VCaP (cell line): ENCODE measurements at regions not wholly inside any gene's neighbourhood (a gene's known extent, or its start where the extent isn't known, plus 50 kb on each side); places are given as distances from the start of the nearest gene placed in this dataset.

Source experiments
- H3K27ac ChIP-seq: fragments of 450-650 bp; 2 replicates; pipeline ENCODE4 v1.5.1; 2017
- CTCF ChIP-seq: fragments of 450-650 bp; conservative IDR thresholded peaks from 2 replicates; pipeline ENCODE4 v1.5.1; 2017; ENCODE audit warnings: mild to moderate bottlenecking, moderate library complexity

- no peak for TF ChIP-seq CTCF
- no peak overlapping the region for H3K27ac ChIP-seq
Measured at GRCh38 chr1:8104278-8105236, 78.4 kb upstream of the ERRFI1 start.

GRCh38 chr1:8097908-8098307 lies 71.8 kb upstream of the ERRFI1 start:
- H3K27ac ChIP-seq = no peak overlapping the region
- no peak for TF ChIP-seq CTCF

DNA sequence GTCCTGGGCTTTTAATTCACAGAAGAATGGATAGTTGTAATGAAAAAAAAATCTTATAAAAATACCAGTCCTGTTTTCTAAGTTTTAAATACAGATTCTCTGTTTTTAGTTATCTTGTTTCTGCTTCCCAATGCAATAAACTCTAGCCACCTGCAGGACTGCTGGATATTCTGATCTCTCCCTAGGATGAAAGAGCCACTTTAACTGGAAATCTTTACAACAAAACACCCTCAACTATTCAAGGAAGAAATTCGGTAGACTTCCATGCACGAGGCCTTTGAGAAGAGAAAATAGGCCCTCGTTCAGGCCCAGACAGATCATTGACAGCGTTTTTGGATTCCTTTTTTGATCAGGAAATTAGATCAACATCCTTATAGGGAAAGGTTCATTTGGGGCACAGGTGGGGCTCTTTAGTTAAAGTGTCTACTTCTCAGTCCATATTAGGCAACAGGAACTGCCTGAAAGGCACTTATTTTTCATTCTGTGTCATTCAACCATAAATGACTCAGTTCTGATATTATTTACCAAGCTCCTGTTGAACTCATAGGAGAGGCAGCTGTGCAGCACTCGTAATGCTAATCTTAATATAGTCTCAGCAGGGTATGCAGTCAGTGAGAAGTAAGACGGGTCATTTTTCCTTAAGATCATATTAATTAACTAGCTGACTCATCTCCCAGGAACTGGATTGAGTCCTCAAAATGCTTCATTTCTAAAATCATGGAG lies 71.1 kb upstream of the ERRFI1 start:
- H3K27ac ChIP-seq = no peak overlapping the region
- TF ChIP-seq CTCF = no peak

- no peak overlapping the region for H3K27ac ChIP-seq
- TF ChIP-seq CTCF = no peak
Measured at GRCh38 chr1:8096105-8097011, 70.2 kb upstream of the ERRFI1 start.

- TF ChIP-seq CTCF = no peak
- no peak overlapping the region for H3K27ac ChIP-seq
Measured at GRCh38 chr1:8095584-8095983, 69.5 kb upstream of the ERRFI1 start.

- H3K27ac ChIP-seq = no peak overlapping the region
- no peak for TF ChIP-seq CTCF
Measured at GRCh38 chr1:8094481-8095241, 68.6 kb upstream of the ERRFI1 start.
